ENCODE measurements at regions not wholly inside any gene's neighbourhood (a gene's known extent, or its start where the extent isn't known, plus 50 kb on each side); places are given as distances from the start of the nearest gene placed in this dataset.
"Not testable (repeated sequence)": the region's sequence is repeated elsewhere in the genome, so short reads cannot be mapped to it uniquely, and the experiment has no call there.

- DNase-seq (ENCODE audit: low read depth): no peak
Measured at GRCh38 chr21:29396951-29397455, 98.3 kb downstream of the BACH1 start.

- no peak for DNase-seq (ENCODE audit: low read depth)
Measured at GRCh38 chr21:29403301-29403700, 104.6 kb downstream of the BACH1 start.

GRCh38 chr21:29403922-29404538 lies 105.3 kb downstream of the BACH1 start:
- peak; percentile 4 for DNase-seq (ENCODE audit: low read depth)

- DNase-seq (ENCODE audit: low read depth): no peak
Measured at GRCh38 chr21:29405503-29406122, 106.9 kb downstream of the BACH1 start.

- no peak for DNase-seq (ENCODE audit: low read depth)
Measured at GRCh38 chr21:29406385-29406784, 107.7 kb downstream of the BACH1 start.

- DNase-seq (ENCODE audit: low read depth): no peak
Measured at GRCh38 chr21:29407571-29407970, 108.8 kb downstream of the BACH1 start.

- no peak for DNase-seq (ENCODE audit: low read depth)
Measured at GRCh38 chr21:29413683-29414082, 115.0 kb downstream of the BACH1 start.

- DNase-seq (ENCODE audit: low read depth): peak; percentile 5
Measured at GRCh38 chr21:29416268-29416667, 117.5 kb downstream of the BACH1 start.

- DNase-seq (ENCODE audit: low read depth): no peak
Measured at GRCh38 chr21:29418813-29419212, 120.1 kb downstream of the BACH1 start.

GRCh38 chr21:29419422-29419821 lies 120.7 kb downstream of the BACH1 start:
- DNase-seq (ENCODE audit: low read depth): no peak

GRCh38 chr21:29423099-29423870 lies 124.6 kb downstream of the BACH1 start:
- peak; percentile 9 for DNase-seq (ENCODE audit: low read depth)

- DNase-seq (ENCODE audit: low read depth): no peak
Measured at GRCh38 chr21:29424728-29425127, 126.0 kb downstream of the BACH1 start.

- DNase-seq (ENCODE audit: low read depth): no peak
Measured at GRCh38 chr21:29429218-29429617, 130.5 kb downstream of the BACH1 start.

GRCh38 chr21:29430030-29430429 lies 131.3 kb downstream of the BACH1 start:
- no peak for DNase-seq (ENCODE audit: low read depth)

- DNase-seq (ENCODE audit: low read depth): no peak
Measured at GRCh38 chr21:29430576-29430975, 131.9 kb downstream of the BACH1 start.

GRCh38 chr21:29431178-29431577 lies 132.5 kb downstream of the BACH1 start:
- DNase-seq (ENCODE audit: low read depth): no peak

- no peak for DNase-seq (ENCODE audit: low read depth)
Measured at GRCh38 chr21:29431680-29432079, 133.0 kb downstream of the BACH1 start.

GRCh38 chr21:29433366-29434059 lies 134.8 kb downstream of the BACH1 start:
- DNase-seq (ENCODE audit: low read depth): no peak

GRCh38 chr21:29434081-29434480 lies 135.4 kb downstream of the BACH1 start:
- DNase-seq (ENCODE audit: low read depth): no peak

- DNase-seq (ENCODE audit: low read depth): not testable (repeated sequence)
Measured at GRCh38 chr21:29434982-29435381, 136.3 kb downstream of the BACH1 start.

GRCh38 chr21:29436143-29436542 lies 137.4 kb downstream of the BACH1 start:
- no peak for DNase-seq (ENCODE audit: low read depth)

GRCh38 chr21:29436650-29437049 lies 137.9 kb downstream of the BACH1 start:
- DNase-seq (ENCODE audit: low read depth): no peak

Measured in HT1080 (cell line).